B cell (primary cell): ENCODE measurements at regions not wholly inside any gene's neighbourhood (a gene's known extent, or its start where the extent isn't known, plus 50 kb on each side); places are given as distances from the start of the nearest gene placed in this dataset.

Experiments used
- ATAC-seq: fragments of 200-7000 bp; cut with Tn5 transposase; one replicate; pipeline ENCODE4 v1.10.0; 2021; ENCODE audit warnings: low read depth, mild to moderate bottlenecking, moderate number of reproducible peaks, moderate library complexity
- CTCF ChIA-PET: fragments of 350-600 bp; sonication (Branson Sonifier 250); formaldehyde crosslinking; loops from one replicate; lab custom pipeline; 2021; ENCODE audit warnings: antibody characterized with exemption, inconsistent platforms; lab: Charles Lee
- POLR2A ChIA-PET: fragments of 350-600 bp; sonication (Branson Sonifier 250); formaldehyde crosslinking; loops from one replicate; lab custom pipeline; 2021; ENCODE audit warnings: antibody characterized with exemption; lab: Charles Lee
- DNase-seq: peaks from one replicate; pipeline ENCODE4 v3.0.0; 2013
- H2AFZ ChIP-seq: 2 replicates; pipeline ENCODE4 v1.6.1; 2012; ENCODE audit warnings: mild to moderate bottlenecking, low read depth, low read length; ENCODE audit not compliant: insufficient read depth, poor library complexity, severe bottlenecking
- H3K27ac ChIP-seq, 2 donors: 1 replicate in 1 of 2; 2 replicates in 1 of 2; pipeline ENCODE4 v1.5.1; 2012 to 2013; ENCODE audit warnings: low read length in 2 of 2, mild to moderate bottlenecking in 2 of 2, moderate library complexity in 1 of 2
- H3K27me3 ChIP-seq, 4 experiments: fragments of 200-600 bp in 1 of 4; sonication (generic) in 1 of 4; replicated peaks in 1 of 4; 1 replicate in 2 of 4; 2 replicates in 2 of 4; pipeline versions ENCODE4 v1.6.1 to v1.7.0; 2013 to 2016; ENCODE audit warnings: low read length in 3 of 4, mild to moderate bottlenecking in 2 of 4, mixed read lengths in 1 of 4, moderate library complexity in 1 of 4; ENCODE audit not compliant: insufficient read depth in 4 of 4, control insufficient read depth in 3 of 4; ENCODE audit errors: control extremely low read depth in 1 of 4
- H3K36me3 ChIP-seq, 2 experiments: replicated peaks in 1 of 2; 1 replicate in 1 of 2; 2 replicates in 1 of 2; pipeline versions ENCODE4 v1.6.1 to v1.7.1; 2013; ENCODE audit warnings: low read length in 1 of 2; ENCODE audit not compliant: insufficient read depth in 2 of 2, control insufficient read depth in 1 of 2; ENCODE audit errors: control extremely low read depth in 1 of 2, extremely low read depth in 1 of 2
- H3K4me1 ChIP-seq, 2 donors: fragments of 200-600 bp in 1 of 2; sonication (generic) in 1 of 2; 1 replicate in 1 of 2; 2 replicates in 1 of 2; pipeline versions ENCODE4 v1.5.1 to v1.6.1; 2013 to 2017; ENCODE audit warnings: low read length in 2 of 2; ENCODE audit not compliant: control insufficient read depth in 2 of 2, insufficient read depth in 2 of 2
- H3K4me2 ChIP-seq: replicated peaks from 2 replicates; pipeline ENCODE3; 2012; ENCODE audit warnings: mild to moderate bottlenecking, low read depth, low read length; ENCODE audit not compliant: poor library complexity, severe bottlenecking
- H3K4me3 ChIP-seq, 5 experiments: fragments of 200-600 bp in 1 of 5; sonication (generic) in 1 of 5; 1 replicate in 3 of 5; 2 replicates in 2 of 5; pipeline versions ENCODE4 v1.5.1 to v1.7.0; 2011 to 2016; ENCODE audit warnings: low read length in 4 of 5, mild to moderate bottlenecking in 4 of 5, low read depth in 2 of 5, control low read depth in 1 of 5, moderate library complexity in 1 of 5; ENCODE audit not compliant: insufficient read depth in 1 of 5; ENCODE audit errors: control extremely low read depth in 1 of 5, extremely low read depth in 1 of 5
- H3K79me2 ChIP-seq: fragments of 200-600 bp; sonication (generic); one replicate; pipeline ENCODE4 v1.6.0; 2016; ENCODE audit warnings: low read length; ENCODE audit not compliant: control insufficient read depth, insufficient read depth
- H3K9ac ChIP-seq: fragments of 200-600 bp; sonication (generic); 2 replicates; pipeline ENCODE4 v1.6.1; 2017; ENCODE audit warnings: mild to moderate bottlenecking, low read length, moderate library complexity
- H3K9me3 ChIP-seq, 3 donors: one replicate each; pipeline versions ENCODE4 v1.6.1 to v1.7.1; 2013; ENCODE audit warnings: low read length in 2 of 3; ENCODE audit not compliant: control insufficient read depth in 2 of 3, insufficient read depth in 1 of 3; ENCODE audit errors: control extremely low read depth in 1 of 3
- H4K20me1 ChIP-seq: 2 replicates; pipeline ENCODE4 v1.6.0; 2012; ENCODE audit warnings: mild to moderate bottlenecking, low read length; ENCODE audit not compliant: insufficient read depth, control insufficient read depth, poor library complexity, severe bottlenecking
- H3K27ac Mint-ChIP-seq: one replicate; pipeline ENCODE4 v1.8.0; 2021; ENCODE audit warnings: mixed read lengths
- H3K27me3 Mint-ChIP-seq: one replicate; pipeline ENCODE4 v1.8.0; 2021; ENCODE audit warnings: mixed read lengths
- H3K4me1 Mint-ChIP-seq: one replicate; pipeline ENCODE4 v1.8.0; 2021; ENCODE audit warnings: mixed read lengths
- H3K4me3 Mint-ChIP-seq: one replicate; pipeline ENCODE4 v1.8.0; 2021; ENCODE audit warnings: mixed read lengths
- H3K9me3 Mint-ChIP-seq: one replicate; pipeline ENCODE4 v1.8.0; 2022; ENCODE audit warnings: mixed read lengths; ENCODE audit not compliant: insufficient read depth
- EZH2 ChIP-seq: IDR thresholded peaks from 2 replicates; pipeline ENCODE4 v1.6.1; 2012; ENCODE audit warnings: borderline replicate concordance, low read depth, mild to moderate bottlenecking, moderate library complexity, low read length; ENCODE audit not compliant: insufficient read depth, poor library complexity, severe bottlenecking
- WGBS: methylation state at CpG from one replicate; pipeline ENCODE4 v1.1.5; 2013; ENCODE audit warnings: missing lambda C conversion rate; ENCODE audit not compliant: insufficient coverage; 5-methylcytosine and 5-hydroxymethylcytosine counted together
- intact Hi-C: fragments of 100-400 bp; cut with micrococcal nuclease; formaldehyde crosslinking; loops from one replicate; pipeline ENCODE4 v1.10.0; 2022
- TF ChIP-seq, protein P1 (sequence below): fragments of 200-600 bp; IDR thresholded peaks from one replicate; pipeline ENCODE4 v1.8.0; 2022; ENCODE audit warnings: antibody characterized with exemption, mild to moderate bottlenecking

DNA sequence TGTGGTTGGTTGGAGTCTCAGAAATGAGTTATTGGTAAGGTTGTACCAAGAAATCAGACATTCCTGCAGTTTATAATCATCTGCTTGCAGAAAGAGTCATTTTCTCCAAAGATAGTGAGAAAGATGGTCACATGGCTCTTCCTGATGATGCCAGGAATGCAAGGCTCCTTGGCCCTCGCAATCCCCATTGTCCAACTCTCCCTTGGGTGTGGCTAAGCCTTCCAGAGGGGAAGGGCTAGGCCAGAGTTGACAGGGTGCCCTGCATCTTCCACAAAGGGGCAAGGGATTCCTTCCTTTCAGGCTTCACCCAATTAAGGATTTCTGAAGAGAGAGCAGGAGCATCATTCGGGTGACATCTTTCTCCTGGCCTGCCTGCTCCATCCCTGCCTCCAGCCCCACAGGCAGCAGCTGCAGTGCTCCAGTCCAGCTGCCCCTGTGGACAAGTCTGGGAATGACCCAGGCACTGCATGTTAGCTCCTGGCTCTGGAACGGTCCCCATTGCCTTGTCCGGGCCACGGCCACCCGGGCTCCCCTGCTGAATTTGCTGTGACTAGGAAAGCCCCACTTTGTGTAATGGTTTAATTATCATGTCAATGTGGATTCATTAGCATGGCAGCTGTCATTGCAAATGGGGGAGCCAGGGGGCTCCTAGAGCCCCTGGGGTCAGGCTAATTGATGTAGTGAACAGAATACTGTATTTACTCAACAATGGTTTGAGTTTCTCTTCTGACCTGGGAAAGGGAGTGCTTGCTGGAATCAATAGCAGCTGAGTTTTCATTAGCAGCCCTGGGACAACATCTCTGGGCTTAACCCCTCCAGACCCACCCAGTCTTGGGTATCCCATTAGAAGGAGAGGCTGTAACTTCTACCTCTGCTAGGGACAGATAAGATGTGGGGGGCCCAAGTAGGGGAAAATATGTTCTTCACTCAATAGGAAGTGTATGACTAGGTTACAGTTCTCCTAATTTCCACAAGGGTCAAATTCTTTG, 112.6 kb upstream of the TBX20 start:
- Histone ChIP-seq H3K9me3 (peaks cover 0 to 8% (median 7%) of the 10 kb centered on the region in 3 donors), H3K27me3 (peaks cover 0 to 12% (median 0%) of the 10 kb centered on the region in 4 experiments), H4K20me1 (no peaks in the 10 kb centered on the region), H3K4me3 (no peak overlapping the region), H3K36me3 (no peaks in the 10 kb centered on the region), H3K4me1 (no peaks in the 10 kb centered on the region), H3K27ac (no peak overlapping the region), H3K79me2 (no peaks in the 10 kb centered on the region), H2AFZ (no peak overlapping the region), H3K4me2 (no peak overlapping the region), H3K9ac (no peak overlapping the region)
- ChIA-PET POLR2A (no interaction called here), CTCF (no interaction called here)
- TF ChIP-seq EZH2 = no peak
- TF ChIP-seq, protein P1, sequence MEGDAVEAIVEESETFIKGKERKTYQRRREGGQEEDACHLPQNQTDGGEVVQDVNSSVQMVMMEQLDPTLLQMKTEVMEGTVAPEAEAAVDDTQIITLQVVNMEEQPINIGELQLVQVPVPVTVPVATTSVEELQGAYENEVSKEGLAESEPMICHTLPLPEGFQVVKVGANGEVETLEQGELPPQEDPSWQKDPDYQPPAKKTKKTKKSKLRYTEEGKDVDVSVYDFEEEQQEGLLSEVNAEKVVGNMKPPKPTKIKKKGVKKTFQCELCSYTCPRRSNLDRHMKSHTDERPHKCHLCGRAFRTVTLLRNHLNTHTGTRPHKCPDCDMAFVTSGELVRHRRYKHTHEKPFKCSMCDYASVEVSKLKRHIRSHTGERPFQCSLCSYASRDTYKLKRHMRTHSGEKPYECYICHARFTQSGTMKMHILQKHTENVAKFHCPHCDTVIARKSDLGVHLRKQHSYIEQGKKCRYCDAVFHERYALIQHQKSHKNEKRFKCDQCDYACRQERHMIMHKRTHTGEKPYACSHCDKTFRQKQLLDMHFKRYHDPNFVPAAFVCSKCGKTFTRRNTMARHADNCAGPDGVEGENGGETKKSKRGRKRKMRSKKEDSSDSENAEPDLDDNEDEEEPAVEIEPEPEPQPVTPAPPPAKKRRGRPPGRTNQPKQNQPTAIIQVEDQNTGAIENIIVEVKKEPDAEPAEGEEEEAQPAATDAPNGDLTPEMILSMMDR = no peak
- WGBS = 93% methylated on average over 6 of the region's 6 CpGs
- intact Hi-C loops = no loop called here
- Mint-ChIP-seq H3K9me3 (no peaks in the 10 kb centered on the region), H3K27me3 (peaks cover 13% of the 10 kb centered on the region), H3K27ac (no peak overlapping the region), H3K4me1 (peaks cover 2% of the 10 kb centered on the region), H3K4me3 (no peak overlapping the region)
- DNase-seq (no peak), ATAC-seq (no peak)

DNA sequence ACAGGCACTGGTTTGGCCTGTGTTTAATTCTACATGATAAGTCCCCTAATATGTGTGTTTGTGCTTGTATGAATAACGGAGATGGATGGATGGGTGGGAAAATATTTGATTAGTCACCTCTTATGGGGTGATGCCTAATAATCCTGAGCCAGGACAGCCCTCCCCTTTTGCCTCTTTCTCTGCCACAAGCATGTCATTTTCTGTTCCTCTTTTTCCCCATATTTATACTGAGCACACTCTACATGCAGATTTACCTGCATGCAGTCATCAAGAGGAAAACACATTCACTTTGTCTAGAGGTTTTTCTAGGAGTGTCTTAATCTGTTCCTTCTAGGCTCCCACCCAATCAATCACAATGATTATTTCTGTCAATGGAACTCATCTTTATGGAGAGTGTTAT, 111.6 kb upstream of the TBX20 start:
- Histone ChIP-seq H3K9ac (no peak overlapping the region), H3K27ac (no peak overlapping the region), H2AFZ (no peak overlapping the region), H3K36me3 (no peaks in the 10 kb centered on the region), H3K9me3 (peaks cover 0 to 8% (median 7%) of the 10 kb centered on the region in 3 donors), H3K4me1 (no peaks in the 10 kb centered on the region), H3K27me3 (peaks cover 0 to 12% (median 0%) of the 10 kb centered on the region in 4 experiments), H3K4me3 (no peak overlapping the region), H4K20me1 (no peaks in the 10 kb centered on the region), H3K79me2 (no peaks in the 10 kb centered on the region), H3K4me2 (no peak overlapping the region)
- ATAC-seq = no peak
- TF ChIP-seq EZH2 = no peak
- TF ChIP-seq, protein P1 = no peak
- no CpG with 5 or more reads among the region's 1 CpG for WGBS
- Mint-ChIP-seq H3K27me3 (peaks cover 16% of the 10 kb centered on the region), H3K4me1 (peaks cover 2% of the 10 kb centered on the region), H3K4me3 (no peak overlapping the region), H3K9me3 (no peaks in the 10 kb centered on the region), H3K27ac (no peak overlapping the region)
- ChIA-PET POLR2A (no interaction called here), CTCF (no interaction called here)
- intact Hi-C loops = no loop called here
- no peak for DNase-seq
